HFFc6 (cell line): ENCODE measurements at regions not wholly inside any gene's neighbourhood (a gene's known extent, or its start where the extent isn't known, plus 50 kb on each side); places are given as distances from the start of the nearest gene placed in this dataset.

Source experiments
- DNase-seq: peaks from one replicate; pipeline ENCODE4 v3.0.0-alpha.2; 2018
- H3K27ac Mint-ChIP-seq: 2 replicates; pipeline ENCODE4 v1.8.0; 2020; ENCODE audit warnings: mild to moderate bottlenecking, mixed read lengths
- H3K27me3 Mint-ChIP-seq: 2 replicates; pipeline ENCODE4 v1.8.0; 2021; ENCODE audit warnings: mild to moderate bottlenecking, moderate library complexity, mixed read lengths; ENCODE audit not compliant: insufficient read depth
- H3K36me3 Mint-ChIP-seq: 2 replicates; pipeline ENCODE4 v1.8.0; 2021; ENCODE audit warnings: low read depth, mixed read lengths
- H3K4me1 Mint-ChIP-seq: 2 replicates; pipeline ENCODE4 v1.8.0; 2020; ENCODE audit warnings: low read depth, mixed read lengths
- H3K4me3 Mint-ChIP-seq: 2 replicates; pipeline ENCODE4 v1.8.0; 2020; ENCODE audit warnings: mild to moderate bottlenecking, moderate library complexity, mixed read lengths
- H3K9me3 Mint-ChIP-seq: 2 replicates; pipeline ENCODE4 v1.8.0; 2020; ENCODE audit warnings: mild to moderate bottlenecking, mixed read lengths
- CTCF ChIP-seq: fragments of 200-600 bp; sonication (generic); IDR thresholded peaks from 2 replicates; pipeline ENCODE4 v1.5.0; 2021; ENCODE audit warnings: antibody characterized with exemption, mild to moderate bottlenecking

- Mint-ChIP-seq H3K4me1 (peaks cover 7% of the 10 kb centered on the region; the same call in 1 of the 2 replicates), H3K27me3 (no peaks in the 10 kb centered on the region; the same call in none of the 2 replicates), H3K27ac (no peak overlapping the region; the same call in 1 of the 2 replicates), H3K36me3 (no peaks in the 10 kb centered on the region), H3K9me3 (peaks cover 35% of the 10 kb centered on the region), H3K4me3 (no peak overlapping the region)
- peak; percentile 1 for DNase-seq
- no peak for TF ChIP-seq CTCF
Observed at GRCh38 chr16:35744726-35745125, 2285.3 kb downstream of the TP53TG3F start.

DNA sequence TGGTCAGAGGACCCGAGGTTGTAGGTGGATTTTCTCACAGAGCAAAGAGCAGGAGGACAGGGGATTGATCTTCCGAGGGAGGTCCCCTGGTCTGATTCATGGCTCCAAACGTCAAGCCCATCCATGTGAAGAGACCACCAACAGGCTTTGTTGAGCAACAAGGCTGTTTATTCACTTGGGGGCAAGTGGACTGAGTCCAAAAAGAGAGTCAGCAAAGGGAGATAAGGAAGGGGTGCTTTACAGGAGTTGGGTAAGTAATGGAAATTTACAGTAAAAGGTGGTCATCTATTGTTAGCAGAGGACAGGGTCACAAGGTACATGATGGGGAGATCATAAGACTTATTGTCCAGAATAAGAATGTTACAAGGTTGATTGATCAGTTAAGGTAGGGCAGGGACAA, 2285.8 kb downstream of the TP53TG3F start:
- Mint-ChIP-seq H3K9me3 (peaks cover 31% of the 10 kb centered on the region), H3K27ac (no peak overlapping the region), H3K4me1 (peaks cover 7% of the 10 kb centered on the region; the same call in 1 of the 2 replicates), H3K4me3 (no peak overlapping the region), H3K36me3 (no peaks in the 10 kb centered on the region), H3K27me3 (no peaks in the 10 kb centered on the region; the same call in none of the 2 replicates)
- DNase-seq, result no peak
- TF ChIP-seq CTCF, result no peak

DNA sequence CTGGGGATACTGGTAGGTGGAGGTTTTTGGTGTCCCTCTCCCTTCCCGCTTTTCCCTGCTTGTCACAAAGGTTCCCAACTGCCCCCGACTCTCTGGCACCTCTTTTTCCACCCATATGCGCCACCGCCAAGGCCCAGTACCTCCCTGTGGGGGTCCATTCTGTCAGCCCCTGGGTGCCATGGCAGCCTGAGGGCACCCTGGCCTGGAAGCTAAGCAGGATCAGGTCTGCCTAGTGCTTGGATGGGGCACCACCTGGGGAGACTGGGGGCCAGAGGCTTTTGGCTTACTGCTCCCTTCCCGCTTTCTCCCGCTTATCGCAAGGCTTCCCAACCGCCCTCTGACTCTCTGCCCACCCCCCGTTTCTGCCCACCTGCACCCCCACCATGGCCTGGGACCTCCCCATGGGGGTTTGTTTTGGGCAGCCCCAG, 2286.4 kb downstream of the TP53TG3F start:
- Mint-ChIP-seq H3K9me3 (peaks cover 25% of the 10 kb centered on the region), H3K4me1 (peaks cover 7% of the 10 kb centered on the region; the same call in 1 of the 2 replicates), H3K36me3 (no peaks in the 10 kb centered on the region)

GRCh38 chr16:35746281-35746962, 2287.0 kb downstream of the TP53TG3F start:
- Mint-ChIP-seq H3K27me3 (no peaks in the 10 kb centered on the region; the same call in 1 of the 2 replicates), H3K4me1 (peaks cover 7% of the 10 kb centered on the region; the same call in 1 of the 2 replicates), H3K27ac (no peak overlapping the region), H3K9me3 (peaks cover 21% of the 10 kb centered on the region), H3K4me3 (no peak overlapping the region), H3K36me3 (no peaks in the 10 kb centered on the region)
- TF ChIP-seq CTCF, result no peak
- DNase-seq, result no peak

More for the DNA sequence above, 2286.4 kb downstream of the TP53TG3F start:
- no peaks in the 10 kb centered on the region; the same call in none of the 2 replicates for H3K27me3 Mint-ChIP-seq
- H3K4me3 Mint-ChIP-seq, result no peak overlapping the region
- no peak for TF ChIP-seq CTCF
- no peak overlapping the region for H3K27ac Mint-ChIP-seq
- DNase-seq, result no peak

DNA sequence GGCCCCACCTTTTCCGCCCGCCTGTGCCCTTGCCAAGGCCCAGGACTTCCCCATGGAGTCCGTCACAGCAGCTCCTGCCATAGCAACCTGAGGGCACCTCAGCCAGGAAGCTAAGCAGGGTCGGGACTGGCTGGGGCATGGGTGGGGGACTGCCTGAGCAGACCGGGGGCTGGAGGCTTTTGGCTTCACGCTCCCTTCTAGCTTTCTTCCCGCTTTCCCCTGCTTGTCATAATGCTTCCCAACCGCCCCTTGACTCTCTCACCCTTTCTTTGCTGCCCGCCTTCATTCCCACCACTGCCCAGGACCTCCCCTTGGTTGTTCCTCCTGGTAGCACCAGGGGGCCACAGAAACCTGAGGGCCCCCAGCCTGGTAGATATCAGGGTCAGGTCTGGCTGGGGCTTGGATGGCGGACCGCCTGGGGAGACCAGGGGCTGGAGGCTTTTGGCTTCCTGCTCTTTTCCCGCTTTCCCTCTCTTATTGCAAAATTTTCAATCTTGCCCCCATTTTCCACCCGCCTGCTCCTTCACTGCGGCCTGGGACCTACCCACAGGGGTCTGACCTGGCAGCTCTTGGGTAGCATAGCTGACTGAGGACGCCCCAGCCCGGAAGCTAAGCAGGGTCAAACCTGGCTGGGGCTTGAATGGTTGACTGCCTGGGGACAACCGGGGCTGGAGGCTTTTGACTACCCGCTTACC, 2287.7 kb downstream of the TP53TG3F start:
- Mint-ChIP-seq H3K36me3 (no peaks in the 10 kb centered on the region), H3K27ac (no peak overlapping the region), H3K4me3 (no peak overlapping the region), H3K27me3 (peaks cover under 1% of the 10 kb centered on the region; the same call in 1 of the 2 replicates), H3K9me3 (peaks cover 17% of the 10 kb centered on the region), H3K4me1 (peaks cover 7% of the 10 kb centered on the region; the same call in 1 of the 2 replicates)
- DNase-seq, result no peak
- TF ChIP-seq CTCF, result no peak
